ENCODE measurements at regions not wholly inside any gene's neighbourhood (a gene's known extent, or its start where the extent isn't known, plus 50 kb on each side); places are given as distances from the start of the nearest gene placed in this dataset.

GRCh38 chr13:21837841-21838551 is 167.1 kb downstream of the FGF9 start:
- no peak for DNase-seq (ENCODE audit: low read depth)
- no peak overlapping the region for H3K4me3 ChIP-seq (replicated peaks; ENCODE audit: low read depth, low read length)
- TF ChIP-seq CTCF (IDR thresholded peaks at IDR 0.05; ENCODE audit: low read length, missing control alignments): no peak

- no peak for TF ChIP-seq CTCF (IDR thresholded peaks at IDR 0.05; ENCODE audit: low read length, missing control alignments)
- H3K4me3 ChIP-seq (replicated peaks; ENCODE audit: low read depth, low read length): no peak overlapping the region
- no peak for DNase-seq (ENCODE audit: low read depth)
Observed at GRCh38 chr13:21846605-21847004, 175.7 kb downstream of the FGF9 start.

GRCh38 chr13:21849323-21849722 is 178.4 kb downstream of the FGF9 start:
- no peak for TF ChIP-seq CTCF (IDR thresholded peaks at IDR 0.05; ENCODE audit: low read length, missing control alignments)
- H3K4me3 ChIP-seq (replicated peaks; ENCODE audit: low read depth, low read length): no peak overlapping the region
- DNase-seq (ENCODE audit: low read depth): peak; percentile 1

- TF ChIP-seq CTCF (IDR thresholded peaks at IDR 0.05; ENCODE audit: low read length, missing control alignments): no peak
- no peak overlapping the region for H3K4me3 ChIP-seq (replicated peaks; ENCODE audit: low read depth, low read length)
- no peak for DNase-seq (ENCODE audit: low read depth)
Observed at GRCh38 chr13:21850013-21851006, 179.4 kb downstream of the FGF9 start.

GRCh38 chr13:21852043-21852442 is 181.2 kb downstream of the FGF9 start:
- no peak for DNase-seq (ENCODE audit: low read depth)
- TF ChIP-seq CTCF (IDR thresholded peaks at IDR 0.05; ENCODE audit: low read length, missing control alignments): no peak
- no peak overlapping the region for H3K4me3 ChIP-seq (replicated peaks; ENCODE audit: low read depth, low read length)

- no peak overlapping the region for H3K4me3 ChIP-seq (replicated peaks; ENCODE audit: low read depth, low read length)
- DNase-seq (ENCODE audit: low read depth): no peak
- TF ChIP-seq CTCF (IDR thresholded peaks at IDR 0.05; ENCODE audit: low read length, missing control alignments): no peak
Observed at GRCh38 chr13:21853779-21854178, 182.9 kb downstream of the FGF9 start.
